ENCODE measurements at regions not wholly inside any gene's neighbourhood (a gene's known extent, or its start where the extent isn't known, plus 50 kb on each side); places are given as distances from the start of the nearest gene placed in this dataset.

GRCh38 chr19:33905473-33905936 is 108.8 kb downstream of the KCTD15 start:
- no peaks in the 10 kb centered on the region for H3K27me3 ChIP-seq (ENCODE audit: insufficient read depth, low read depth)
- H4K20me1 ChIP-seq (ENCODE audit: insufficient read depth): no peaks in the 10 kb centered on the region
- no peaks in the 10 kb centered on the region for H3K79me2 ChIP-seq (ENCODE audit: insufficient read depth, low read depth)
- TF ChIP-seq CTCF (conservative IDR thresholded peaks at IDR 0.05; ENCODE audit: low read depth, low read length): no peak
- peak overlapping the region; percentile 85 for H2AFZ ChIP-seq (ENCODE audit: low read depth)
- H3K36me3 ChIP-seq (ENCODE audit: insufficient read depth): no peaks in the 10 kb centered on the region
- no peaks in the 10 kb centered on the region for H3K4me1 ChIP-seq (ENCODE audit: low read depth, poor library complexity, severe bottlenecking)
- H3K9ac ChIP-seq: peak overlapping the region; percentile 38; the same call in 1 of the 2 replicates
- H3K4me2 ChIP-seq: peak overlapping the region; percentile 46
- H3K27ac ChIP-seq: no peak overlapping the region
- no peak overlapping the region for H3K4me3 ChIP-seq (IDR thresholded peaks at IDR 0.05; ENCODE audit: insufficient read depth, low read depth, low read length)

GRCh38 chr19:33905937-33906577 is 109.4 kb downstream of the KCTD15 start:
- H3K27ac ChIP-seq: no peak overlapping the region
- no peaks in the 10 kb centered on the region for H3K4me1 ChIP-seq (ENCODE audit: low read depth, poor library complexity, severe bottlenecking)
- peak overlapping the region; percentile 46 for H3K4me2 ChIP-seq
- no peaks in the 10 kb centered on the region for H3K27me3 ChIP-seq (ENCODE audit: insufficient read depth, low read depth)
- no peaks in the 10 kb centered on the region for H3K79me2 ChIP-seq (ENCODE audit: insufficient read depth, low read depth)
- no peaks in the 10 kb centered on the region for H4K20me1 ChIP-seq (ENCODE audit: insufficient read depth)
- no peaks in the 10 kb centered on the region for H3K36me3 ChIP-seq (ENCODE audit: insufficient read depth)
- H3K4me3 ChIP-seq (IDR thresholded peaks at IDR 0.05; ENCODE audit: insufficient read depth, low read depth, low read length): no peak overlapping the region
- no peak for TF ChIP-seq CTCF (conservative IDR thresholded peaks at IDR 0.05; ENCODE audit: low read depth, low read length)
- H3K9ac ChIP-seq: peak overlapping the region; percentile 38; the same call in 1 of the 2 replicates
- peak overlapping the region; percentile 85 for H2AFZ ChIP-seq (ENCODE audit: low read depth)

GRCh38 chr19:33906578-33907335 is 110.1 kb downstream of the KCTD15 start:
- H3K4me1 ChIP-seq (ENCODE audit: low read depth, poor library complexity, severe bottlenecking): no peaks in the 10 kb centered on the region
- H3K27ac ChIP-seq: no peak overlapping the region
- no peak overlapping the region for H3K4me3 ChIP-seq (IDR thresholded peaks at IDR 0.05; ENCODE audit: insufficient read depth, low read depth, low read length)
- no peak for TF ChIP-seq CTCF (conservative IDR thresholded peaks at IDR 0.05; ENCODE audit: low read depth, low read length)
- no peak overlapping the region for H3K9ac ChIP-seq
- H3K4me2 ChIP-seq: no peak overlapping the region
- H4K20me1 ChIP-seq (ENCODE audit: insufficient read depth): no peaks in the 10 kb centered on the region
- no peaks in the 10 kb centered on the region for H3K36me3 ChIP-seq (ENCODE audit: insufficient read depth)
- peak overlapping the region; percentile 52; the same call in 1 of the 2 replicates for H2AFZ ChIP-seq (ENCODE audit: low read depth)
- H3K79me2 ChIP-seq (ENCODE audit: insufficient read depth, low read depth): no peaks in the 10 kb centered on the region
- no peaks in the 10 kb centered on the region for H3K27me3 ChIP-seq (ENCODE audit: insufficient read depth, low read depth)

- no peaks in the 10 kb centered on the region for H4K20me1 ChIP-seq (ENCODE audit: insufficient read depth)
- H3K27ac ChIP-seq: no peak overlapping the region
- no peak overlapping the region for H2AFZ ChIP-seq (ENCODE audit: low read depth)
- no peaks in the 10 kb centered on the region for H3K79me2 ChIP-seq (ENCODE audit: insufficient read depth, low read depth)
- no peaks in the 10 kb centered on the region for H3K4me1 ChIP-seq (ENCODE audit: low read depth, poor library complexity, severe bottlenecking)
- no peak for TF ChIP-seq CTCF (conservative IDR thresholded peaks at IDR 0.05; ENCODE audit: low read depth, low read length)
- no peaks in the 10 kb centered on the region for H3K36me3 ChIP-seq (ENCODE audit: insufficient read depth)
- no peak overlapping the region for H3K9ac ChIP-seq
- no peak overlapping the region for H3K4me2 ChIP-seq
- H3K4me3 ChIP-seq (IDR thresholded peaks at IDR 0.05; ENCODE audit: insufficient read depth, low read depth, low read length): no peak overlapping the region
- no peaks in the 10 kb centered on the region for H3K27me3 ChIP-seq (ENCODE audit: insufficient read depth, low read depth)
These were observed 114.3 kb downstream of the KCTD15 start for GRCh38 chr19:33910922-33911321.
